GM23338 (cell line): ENCODE measurements at regions not wholly inside any gene's neighbourhood (a gene's known extent, or its start where the extent isn't known, plus 50 kb on each side); places are given as distances from the start of the nearest gene placed in this dataset.

Experiments
- CREB1 ChIP-seq: fragments of 250-450 bp; sonication (Bioruptor Pico); IDR thresholded peaks from 2 replicates; pipeline ENCODE4 v1.5.0; 2020; ENCODE audit warnings: low read depth, mild to moderate bottlenecking, moderate library complexity
- EZH2 ChIP-seq: fragments of 200-600 bp; sonication (generic); IDR thresholded peaks from one replicate; pipeline ENCODE4 v1.8.0; 2017; ENCODE audit warnings: antibody characterized with exemption, mild to moderate bottlenecking, low read depth; ENCODE audit not compliant: unreplicated experiment
- EZH2phosphoT487 ChIP-seq: fragments of 200-600 bp; sonication (generic); IDR thresholded peaks from one replicate; pipeline ENCODE4 v1.8.1; 2018; ENCODE audit warnings: antibody characterized with exemption; ENCODE audit not compliant: unreplicated experiment
- JUNB ChIP-seq: IDR thresholded peaks from one replicate; pipeline ENCODE4 v1.6.1; 2016; ENCODE audit warnings: antibody characterized with exemption; ENCODE audit not compliant: unreplicated experiment
- NANOG ChIP-seq: IDR thresholded peaks from 2 replicates; pipeline ENCODE4 v1.6.1; 2016; ENCODE audit warnings: antibody characterized with exemption, borderline replicate concordance
- POLR2AphosphoS5 ChIP-seq: IDR thresholded peaks from 2 replicates; pipeline ENCODE4 v1.6.1; 2016; ENCODE audit warnings: antibody characterized with exemption, low read depth
- ZNF114 ChIP-seq: fragments of 250-450 bp; sonication (Bioruptor Pico); IDR thresholded peaks from 2 replicates; pipeline ENCODE4 v1.5.0; 2020; ENCODE audit warnings: mild to moderate bottlenecking, moderate library complexity
- TF ChIP-seq, protein P1 (sequence below), 2 experiments: fragments of 200-600 bp in 1 of 2; sonication (generic) in 1 of 2; conservative IDR thresholded peaks; 2 replicates each; pipeline versions ENCODE4 v1.5.1 to v1.6.1; 2016 to 2017; ENCODE audit warnings: antibody characterized with exemption in 2 of 2, low read depth in 2 of 2, mild to moderate bottlenecking in 2 of 2, moderate library complexity in 1 of 2
- TF ChIP-seq, protein P2 (sequence below): fragments of 250-450 bp; sonication (Bioruptor Pico); IDR thresholded peaks from 2 replicates; pipeline ENCODE4 v1.5.0; 2020; ENCODE audit warnings: mild to moderate bottlenecking, moderate library complexity
- TF ChIP-seq, protein P3 (sequence below): IDR thresholded peaks from 2 replicates; pipeline ENCODE4 v1.6.1; 2016; ENCODE audit warnings: antibody characterized with exemption
- TF ChIP-seq, protein P4 (sequence below): IDR thresholded peaks from one replicate; pipeline ENCODE4 v1.6.1; 2018; ENCODE audit warnings: antibody characterized with exemption; ENCODE audit not compliant: unreplicated experiment

DNA sequence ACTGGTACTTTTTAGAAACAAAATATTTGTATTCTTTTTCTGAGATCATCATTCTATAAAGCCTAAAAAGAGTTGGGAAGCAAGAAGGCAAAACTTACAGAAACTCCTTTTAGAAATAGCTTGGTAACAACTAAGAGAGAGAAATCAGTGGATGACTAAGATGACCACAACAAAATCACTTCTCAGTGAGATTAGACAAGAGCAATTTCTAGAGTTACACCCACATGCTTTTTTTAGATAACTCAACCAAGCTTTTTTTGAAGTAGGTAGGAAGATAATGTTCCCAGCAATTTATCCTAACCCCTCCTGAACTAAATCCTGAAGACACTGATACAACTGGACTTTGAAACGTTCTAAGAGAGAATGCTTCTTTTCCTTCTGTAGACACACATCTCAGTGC is 576.4 kb downstream of the SLC6A15 start:
- TF ChIP-seq, protein P1, sequence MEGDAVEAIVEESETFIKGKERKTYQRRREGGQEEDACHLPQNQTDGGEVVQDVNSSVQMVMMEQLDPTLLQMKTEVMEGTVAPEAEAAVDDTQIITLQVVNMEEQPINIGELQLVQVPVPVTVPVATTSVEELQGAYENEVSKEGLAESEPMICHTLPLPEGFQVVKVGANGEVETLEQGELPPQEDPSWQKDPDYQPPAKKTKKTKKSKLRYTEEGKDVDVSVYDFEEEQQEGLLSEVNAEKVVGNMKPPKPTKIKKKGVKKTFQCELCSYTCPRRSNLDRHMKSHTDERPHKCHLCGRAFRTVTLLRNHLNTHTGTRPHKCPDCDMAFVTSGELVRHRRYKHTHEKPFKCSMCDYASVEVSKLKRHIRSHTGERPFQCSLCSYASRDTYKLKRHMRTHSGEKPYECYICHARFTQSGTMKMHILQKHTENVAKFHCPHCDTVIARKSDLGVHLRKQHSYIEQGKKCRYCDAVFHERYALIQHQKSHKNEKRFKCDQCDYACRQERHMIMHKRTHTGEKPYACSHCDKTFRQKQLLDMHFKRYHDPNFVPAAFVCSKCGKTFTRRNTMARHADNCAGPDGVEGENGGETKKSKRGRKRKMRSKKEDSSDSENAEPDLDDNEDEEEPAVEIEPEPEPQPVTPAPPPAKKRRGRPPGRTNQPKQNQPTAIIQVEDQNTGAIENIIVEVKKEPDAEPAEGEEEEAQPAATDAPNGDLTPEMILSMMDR (conservative IDR thresholded peaks at IDR 0.05; ENCODE audit: low read depth in 2 of 2), result no peak
- TF ChIP-seq, protein P2, sequence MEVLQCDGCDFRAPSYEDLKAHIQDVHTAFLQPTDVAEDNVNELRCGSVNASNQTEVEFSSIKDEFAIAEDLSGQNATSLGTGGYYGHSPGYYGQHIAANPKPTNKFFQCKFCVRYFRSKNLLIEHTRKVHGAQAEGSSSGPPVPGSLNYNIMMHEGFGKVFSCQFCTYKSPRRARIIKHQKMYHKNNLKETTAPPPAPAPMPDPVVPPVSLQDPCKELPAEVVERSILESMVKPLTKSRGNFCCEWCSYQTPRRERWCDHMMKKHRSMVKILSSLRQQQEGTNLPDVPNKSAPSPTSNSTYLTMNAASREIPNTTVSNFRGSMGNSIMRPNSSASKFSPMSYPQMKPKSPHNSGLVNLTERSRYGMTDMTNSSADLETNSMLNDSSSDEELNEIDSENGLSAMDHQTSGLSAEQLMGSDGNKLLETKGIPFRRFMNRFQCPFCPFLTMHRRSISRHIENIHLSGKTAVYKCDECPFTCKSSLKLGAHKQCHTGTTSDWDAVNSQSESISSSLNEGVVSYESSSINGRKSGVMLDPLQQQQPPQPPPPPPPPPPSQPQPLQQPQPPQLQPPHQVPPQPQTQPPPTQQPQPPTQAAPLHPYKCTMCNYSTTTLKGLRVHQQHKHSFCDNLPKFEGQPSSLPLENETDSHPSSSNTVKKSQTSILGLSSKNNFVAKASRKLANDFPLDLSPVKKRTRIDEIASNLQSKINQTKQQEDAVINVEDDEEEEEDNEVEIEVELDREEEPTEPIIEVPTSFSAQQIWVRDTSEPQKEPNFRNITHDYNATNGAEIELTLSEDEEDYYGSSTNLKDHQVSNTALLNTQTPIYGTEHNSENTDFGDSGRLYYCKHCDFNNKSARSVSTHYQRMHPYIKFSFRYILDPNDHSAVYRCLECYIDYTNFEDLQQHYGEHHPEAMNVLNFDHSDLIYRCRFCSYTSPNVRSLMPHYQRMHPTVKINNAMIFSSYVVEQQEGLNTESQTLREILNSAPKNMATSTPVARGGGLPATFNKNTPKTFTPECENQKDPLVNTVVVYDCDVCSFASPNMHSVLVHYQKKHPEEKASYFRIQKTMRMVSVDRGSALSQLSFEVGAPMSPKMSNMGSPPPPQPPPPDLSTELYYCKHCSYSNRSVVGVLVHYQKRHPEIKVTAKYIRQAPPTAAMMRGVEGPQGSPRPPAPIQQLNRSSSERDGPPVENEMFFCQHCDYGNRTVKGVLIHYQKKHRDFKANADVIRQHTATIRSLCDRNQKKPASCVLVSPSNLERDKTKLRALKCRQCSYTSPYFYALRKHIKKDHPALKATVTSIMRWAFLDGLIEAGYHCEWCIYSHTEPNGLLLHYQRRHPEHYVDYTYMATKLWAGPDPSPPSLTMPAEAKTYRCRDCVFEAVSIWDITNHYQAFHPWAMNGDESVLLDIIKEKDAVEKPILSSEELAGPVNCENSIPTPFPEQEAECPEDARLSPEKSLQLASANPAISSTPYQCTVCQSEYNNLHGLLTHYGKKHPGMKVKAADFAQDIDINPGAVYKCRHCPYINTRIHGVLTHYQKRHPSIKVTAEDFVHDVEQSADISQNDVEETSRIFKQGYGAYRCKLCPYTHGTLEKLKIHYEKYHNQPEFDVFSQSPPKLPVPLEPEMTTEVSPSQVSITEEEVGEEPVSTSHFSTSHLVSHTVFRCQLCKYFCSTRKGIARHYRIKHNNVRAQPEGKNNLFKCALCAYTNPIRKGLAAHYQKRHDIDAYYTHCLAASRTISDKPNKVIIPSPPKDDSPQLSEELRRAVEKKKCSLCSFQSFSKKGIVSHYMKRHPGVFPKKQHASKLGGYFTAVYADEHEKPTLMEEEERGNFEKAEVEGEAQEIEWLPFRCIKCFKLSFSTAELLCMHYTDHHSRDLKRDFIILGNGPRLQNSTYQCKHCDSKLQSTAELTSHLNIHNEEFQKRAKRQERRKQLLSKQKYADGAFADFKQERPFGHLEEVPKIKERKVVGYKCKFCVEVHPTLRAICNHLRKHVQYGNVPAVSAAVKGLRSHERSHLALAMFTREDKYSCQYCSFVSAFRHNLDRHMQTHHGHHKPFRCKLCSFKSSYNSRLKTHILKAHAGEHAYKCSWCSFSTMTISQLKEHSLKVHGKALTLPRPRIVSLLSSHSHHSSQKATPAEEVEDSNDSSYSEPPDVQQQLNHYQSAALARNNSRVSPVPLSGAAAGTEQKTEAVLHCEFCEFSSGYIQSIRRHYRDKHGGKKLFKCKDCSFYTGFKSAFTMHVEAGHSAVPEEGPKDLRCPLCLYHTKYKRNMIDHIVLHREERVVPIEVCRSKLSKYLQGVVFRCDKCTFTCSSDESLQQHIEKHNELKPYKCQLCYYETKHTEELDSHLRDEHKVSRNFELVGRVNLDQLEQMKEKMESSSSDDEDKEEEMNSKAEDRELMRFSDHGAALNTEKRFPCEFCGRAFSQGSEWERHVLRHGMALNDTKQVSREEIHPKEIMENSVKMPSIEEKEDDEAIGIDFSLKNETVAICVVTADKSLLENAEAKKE (CRISPR knock-in tag), result no peak
- no peak for TF ChIP-seq POLR2AphosphoS5
- TF ChIP-seq NANOG, result no peak
- TF ChIP-seq, protein P3, sequence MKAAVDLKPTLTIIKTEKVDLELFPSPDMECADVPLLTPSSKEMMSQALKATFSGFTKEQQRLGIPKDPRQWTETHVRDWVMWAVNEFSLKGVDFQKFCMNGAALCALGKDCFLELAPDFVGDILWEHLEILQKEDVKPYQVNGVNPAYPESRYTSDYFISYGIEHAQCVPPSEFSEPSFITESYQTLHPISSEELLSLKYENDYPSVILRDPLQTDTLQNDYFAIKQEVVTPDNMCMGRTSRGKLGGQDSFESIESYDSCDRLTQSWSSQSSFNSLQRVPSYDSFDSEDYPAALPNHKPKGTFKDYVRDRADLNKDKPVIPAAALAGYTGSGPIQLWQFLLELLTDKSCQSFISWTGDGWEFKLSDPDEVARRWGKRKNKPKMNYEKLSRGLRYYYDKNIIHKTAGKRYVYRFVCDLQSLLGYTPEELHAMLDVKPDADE, result no peak
- no peak for TF ChIP-seq EZH2
- no peak for TF ChIP-seq EZH2phosphoT487
- no peak for TF ChIP-seq ZNF114 (CRISPR knock-in tag)
- TF ChIP-seq JUNB, result no peak
- TF ChIP-seq, protein P4, sequence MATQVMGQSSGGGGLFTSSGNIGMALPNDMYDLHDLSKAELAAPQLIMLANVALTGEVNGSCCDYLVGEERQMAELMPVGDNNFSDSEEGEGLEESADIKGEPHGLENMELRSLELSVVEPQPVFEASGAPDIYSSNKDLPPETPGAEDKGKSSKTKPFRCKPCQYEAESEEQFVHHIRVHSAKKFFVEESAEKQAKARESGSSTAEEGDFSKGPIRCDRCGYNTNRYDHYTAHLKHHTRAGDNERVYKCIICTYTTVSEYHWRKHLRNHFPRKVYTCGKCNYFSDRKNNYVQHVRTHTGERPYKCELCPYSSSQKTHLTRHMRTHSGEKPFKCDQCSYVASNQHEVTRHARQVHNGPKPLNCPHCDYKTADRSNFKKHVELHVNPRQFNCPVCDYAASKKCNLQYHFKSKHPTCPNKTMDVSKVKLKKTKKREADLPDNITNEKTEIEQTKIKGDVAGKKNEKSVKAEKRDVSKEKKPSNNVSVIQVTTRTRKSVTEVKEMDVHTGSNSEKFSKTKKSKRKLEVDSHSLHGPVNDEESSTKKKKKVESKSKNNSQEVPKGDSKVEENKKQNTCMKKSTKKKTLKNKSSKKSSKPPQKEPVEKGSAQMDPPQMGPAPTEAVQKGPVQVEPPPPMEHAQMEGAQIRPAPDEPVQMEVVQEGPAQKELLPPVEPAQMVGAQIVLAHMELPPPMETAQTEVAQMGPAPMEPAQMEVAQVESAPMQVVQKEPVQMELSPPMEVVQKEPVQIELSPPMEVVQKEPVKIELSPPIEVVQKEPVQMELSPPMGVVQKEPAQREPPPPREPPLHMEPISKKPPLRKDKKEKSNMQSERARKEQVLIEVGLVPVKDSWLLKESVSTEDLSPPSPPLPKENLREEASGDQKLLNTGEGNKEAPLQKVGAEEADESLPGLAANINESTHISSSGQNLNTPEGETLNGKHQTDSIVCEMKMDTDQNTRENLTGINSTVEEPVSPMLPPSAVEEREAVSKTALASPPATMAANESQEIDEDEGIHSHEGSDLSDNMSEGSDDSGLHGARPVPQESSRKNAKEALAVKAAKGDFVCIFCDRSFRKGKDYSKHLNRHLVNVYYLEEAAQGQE, result no peak
- TF ChIP-seq CREB1, result no peak
